ENCODE measurements at regions not wholly inside any gene's neighbourhood (a gene's known extent, or its start where the extent isn't known, plus 50 kb on each side); places are given as distances from the start of the nearest gene placed in this dataset.

- TF ChIP-seq, protein P1, sequence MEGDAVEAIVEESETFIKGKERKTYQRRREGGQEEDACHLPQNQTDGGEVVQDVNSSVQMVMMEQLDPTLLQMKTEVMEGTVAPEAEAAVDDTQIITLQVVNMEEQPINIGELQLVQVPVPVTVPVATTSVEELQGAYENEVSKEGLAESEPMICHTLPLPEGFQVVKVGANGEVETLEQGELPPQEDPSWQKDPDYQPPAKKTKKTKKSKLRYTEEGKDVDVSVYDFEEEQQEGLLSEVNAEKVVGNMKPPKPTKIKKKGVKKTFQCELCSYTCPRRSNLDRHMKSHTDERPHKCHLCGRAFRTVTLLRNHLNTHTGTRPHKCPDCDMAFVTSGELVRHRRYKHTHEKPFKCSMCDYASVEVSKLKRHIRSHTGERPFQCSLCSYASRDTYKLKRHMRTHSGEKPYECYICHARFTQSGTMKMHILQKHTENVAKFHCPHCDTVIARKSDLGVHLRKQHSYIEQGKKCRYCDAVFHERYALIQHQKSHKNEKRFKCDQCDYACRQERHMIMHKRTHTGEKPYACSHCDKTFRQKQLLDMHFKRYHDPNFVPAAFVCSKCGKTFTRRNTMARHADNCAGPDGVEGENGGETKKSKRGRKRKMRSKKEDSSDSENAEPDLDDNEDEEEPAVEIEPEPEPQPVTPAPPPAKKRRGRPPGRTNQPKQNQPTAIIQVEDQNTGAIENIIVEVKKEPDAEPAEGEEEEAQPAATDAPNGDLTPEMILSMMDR (IDR thresholded peaks at IDR 0.05; ENCODE audit: extremely low read depth in 1 of 2, insufficient read depth in 1 of 2, low read depth in 1 of 2, low read length in 2 of 2), result no peak
- TF ChIP-seq POLR2A (IDR thresholded peaks at IDR 0.05; ENCODE audit: low read depth, low read length) (no peak), EZH2 (IDR thresholded peaks at IDR 0.05; ENCODE audit: borderline replicate concordance, low read depth, low read length, severe bottlenecking) (no peak), FOS (IDR thresholded peaks at IDR 0.05; ENCODE audit: borderline replicate concordance, insufficient read depth, low read length) (no peak), POLR2AphosphoS5 (IDR thresholded peaks at IDR 0.05; ENCODE audit: insufficient read depth, low read depth, low read length) (no peak)
Observed at GRCh38 chr13:107034236-107034872, 466.4 kb upstream of the ARGLU1 start.
